NCI-H82 (cell line): ENCODE measurements at regions not wholly inside any gene's neighbourhood (a gene's known extent, or its start where the extent isn't known, plus 50 kb on each side); places are given as distances from the start of the nearest gene placed in this dataset.

Source experiments
- DNase-seq: peaks from one replicate; lab custom pipeline; 2025; lab: John Stamatoyannopoulos, UW

DNA sequence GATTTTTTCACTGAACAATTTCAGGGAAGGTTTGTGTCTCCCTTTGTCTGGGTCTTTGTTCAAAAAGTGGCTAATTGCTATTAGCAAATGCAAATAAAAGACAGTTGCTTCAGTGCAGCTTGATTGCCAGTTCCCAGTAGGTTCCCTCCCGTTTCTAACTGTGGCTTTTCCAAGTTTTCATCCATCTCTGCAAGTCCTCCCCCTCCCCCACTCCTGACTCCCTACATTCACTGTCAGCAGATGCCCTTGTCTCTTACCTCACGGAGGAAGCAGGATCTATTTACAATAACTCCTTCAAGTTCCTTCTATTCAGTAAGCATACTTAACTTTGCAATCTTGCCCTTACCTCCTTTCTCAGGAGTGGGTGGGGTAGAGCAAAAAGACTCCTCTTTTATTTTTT is 55.4 kb upstream of the SCEL start:
- no peak for DNase-seq

DNA sequence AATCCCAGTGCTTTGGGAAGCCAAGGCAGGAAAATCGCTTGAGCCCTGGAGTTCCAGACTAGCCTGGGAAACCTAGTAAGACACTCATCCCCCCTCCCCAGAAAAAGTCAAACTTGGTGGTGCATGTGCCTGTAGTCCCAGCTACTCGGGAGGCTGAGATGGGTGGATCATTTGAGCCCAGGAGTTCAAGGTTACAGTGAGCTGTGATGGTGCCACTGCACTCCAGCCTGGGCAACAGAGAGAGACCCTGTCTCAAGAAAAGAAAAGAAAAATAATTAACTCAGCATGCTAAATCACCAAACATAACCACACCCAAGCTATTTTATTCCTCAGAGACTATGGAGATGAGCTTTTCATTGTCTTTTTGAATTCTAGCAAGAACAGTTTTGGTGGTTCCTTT is 56.2 kb upstream of the SCEL start:
- no peak for DNase-seq

DNA sequence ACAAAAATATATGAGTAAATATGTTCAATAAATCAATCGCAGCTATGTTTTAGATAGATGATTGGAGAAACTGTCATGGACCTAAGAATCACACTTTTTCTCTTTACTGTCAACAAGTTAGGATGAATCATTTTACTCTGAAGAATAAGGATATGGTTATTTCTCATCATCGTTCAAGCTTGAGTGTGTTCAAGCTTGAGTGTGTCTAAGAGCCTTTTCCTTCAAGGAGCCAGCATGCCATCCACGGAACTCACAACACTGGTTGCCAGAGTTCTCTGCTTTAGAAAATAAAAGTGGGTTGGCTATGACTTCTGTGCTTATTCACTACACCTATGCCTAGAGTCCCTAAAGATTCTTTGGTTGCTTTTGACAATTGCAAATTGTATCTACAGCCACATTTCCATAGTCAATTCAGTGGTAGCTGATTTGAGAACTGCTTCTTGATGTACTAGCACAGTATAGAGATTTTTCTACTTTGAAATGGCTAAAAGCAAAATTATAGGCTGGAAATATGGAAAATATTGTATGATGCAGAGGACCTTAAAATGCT is 58.1 kb upstream of the SCEL start:
- no peak for DNase-seq

DNA sequence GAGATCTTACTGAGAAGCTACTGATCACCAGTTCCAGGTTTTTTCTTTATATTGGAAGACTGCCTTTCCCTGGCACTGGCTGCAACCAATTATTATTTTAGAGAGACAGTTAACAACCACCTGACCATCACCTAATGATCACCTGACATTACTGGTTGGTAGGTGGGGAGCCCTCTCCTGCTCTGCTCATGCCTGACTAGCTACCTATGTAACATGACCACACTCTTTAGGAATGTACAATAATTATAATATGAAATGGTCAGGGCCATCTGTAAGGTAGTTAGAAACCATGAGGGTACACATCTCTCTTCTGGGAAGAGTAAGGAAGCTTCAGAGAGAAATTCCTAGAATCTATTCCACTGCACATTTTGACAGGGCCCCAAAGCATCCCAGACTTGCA is 59.0 kb upstream of the SCEL start:
- DNase-seq: no peak

DNA sequence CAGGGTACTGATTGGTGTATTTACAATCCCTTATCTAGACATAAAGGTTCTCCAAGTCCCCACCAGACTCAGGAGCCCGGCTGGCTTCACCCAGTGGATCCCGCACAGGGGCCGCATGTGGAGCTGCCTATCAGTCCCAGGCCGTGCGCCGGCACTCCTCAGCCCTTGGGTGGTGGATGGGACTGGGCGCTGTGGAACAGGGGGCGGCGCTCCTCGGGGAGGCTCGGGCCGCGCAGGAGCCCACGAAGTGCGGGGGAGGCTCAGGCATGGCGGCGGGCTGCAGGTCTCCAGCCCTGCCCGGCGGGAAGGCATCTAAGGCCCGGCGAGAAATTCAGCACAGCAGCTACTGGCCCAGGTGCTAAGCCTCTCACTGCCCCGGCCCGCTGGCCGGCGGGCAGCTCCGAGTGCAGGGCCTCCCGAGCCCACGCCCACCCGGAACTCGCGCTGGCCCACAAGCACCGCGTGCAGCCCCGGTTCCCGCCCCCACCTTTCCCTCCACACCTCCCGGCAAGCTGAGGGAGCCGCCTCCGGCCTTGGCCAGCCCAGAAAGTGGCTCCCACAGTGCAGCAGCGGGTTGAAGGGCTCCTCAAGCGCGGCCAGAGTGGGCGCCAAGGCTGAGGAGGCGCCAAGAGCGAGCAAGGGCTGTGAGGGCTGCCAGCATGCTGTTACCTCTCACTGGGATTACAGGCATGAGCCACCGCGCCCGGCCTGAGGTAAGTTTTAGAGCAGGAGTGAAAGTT is 60.0 kb upstream of the SCEL start:
- DNase-seq: no peak

DNA sequence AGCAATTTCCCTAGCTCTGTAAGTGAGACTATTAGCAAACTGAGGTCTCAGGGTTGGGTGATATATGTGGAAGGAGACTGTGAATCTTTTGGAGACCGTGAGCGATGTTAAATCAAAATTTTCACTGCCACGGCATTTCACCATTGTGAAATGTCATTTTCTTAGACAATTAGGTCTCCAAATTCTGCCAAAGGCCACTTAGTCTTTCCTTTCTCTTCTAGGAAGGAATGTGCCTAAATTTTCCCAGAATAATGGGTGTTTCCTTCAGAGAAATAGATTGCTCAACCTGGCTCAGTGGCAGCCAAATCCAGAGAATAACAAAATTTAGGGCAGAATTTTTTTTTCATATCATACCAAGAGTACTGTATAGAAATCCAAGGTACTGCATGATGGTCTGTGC is 64.5 kb upstream of the SCEL start:
- no peak for DNase-seq

DNA sequence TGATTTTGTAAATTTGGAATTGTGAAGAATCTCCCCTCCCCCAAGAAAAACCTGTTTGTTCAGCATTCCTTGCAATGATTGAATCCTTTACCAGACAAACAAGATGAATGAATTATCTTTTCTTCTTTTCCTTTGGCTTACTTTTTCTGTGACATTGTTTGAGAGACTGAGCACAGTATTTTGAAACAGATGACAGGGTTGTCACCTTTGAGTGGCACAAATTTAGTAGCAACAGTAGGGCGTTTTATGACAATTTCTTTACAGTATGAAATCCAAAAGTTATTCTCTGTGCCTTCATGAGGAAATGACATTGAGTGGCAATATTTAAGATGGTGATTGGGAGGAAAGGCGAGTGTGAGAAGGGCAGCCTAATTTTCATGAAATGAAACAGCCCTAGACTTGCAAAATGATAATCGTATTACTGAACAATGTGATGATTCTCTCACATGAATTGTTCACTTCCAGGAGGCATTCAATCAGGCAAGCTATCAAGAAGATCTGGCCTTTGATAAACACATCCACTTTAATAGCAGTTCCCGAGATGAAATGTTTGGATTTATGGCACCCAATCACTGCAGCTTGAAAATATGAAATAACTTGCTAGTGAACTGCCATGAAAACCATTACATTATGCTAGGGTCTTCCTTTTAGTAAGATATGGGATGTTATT is 68.6 kb upstream of the SCEL start:
- DNase-seq: no peak

DNA sequence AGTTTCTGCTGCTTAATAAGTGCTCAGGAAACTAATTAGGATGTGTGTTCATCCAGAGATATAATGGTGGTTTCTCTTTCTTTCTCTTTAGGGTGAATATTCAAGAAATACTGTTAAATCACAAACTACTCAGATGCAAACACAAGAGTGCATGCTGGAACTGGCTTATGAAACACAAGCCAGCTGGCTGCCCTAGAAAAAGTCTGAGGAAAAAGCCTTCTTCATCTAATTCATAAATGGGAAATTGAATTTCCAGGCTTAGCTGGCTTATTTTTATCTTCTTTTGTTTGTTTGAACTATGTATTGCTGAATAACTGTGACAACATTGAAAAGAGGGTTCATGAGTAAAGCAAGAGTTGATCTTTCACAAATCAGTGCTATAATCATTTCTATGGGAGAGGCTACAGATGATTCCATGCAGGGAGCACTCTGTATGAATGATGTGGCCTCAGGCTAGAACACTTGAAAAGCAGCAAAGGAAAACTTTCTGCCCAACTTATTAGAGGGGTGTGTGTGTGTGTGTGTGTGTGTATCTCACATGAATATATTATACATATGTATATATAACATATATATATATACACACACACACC is 69.8 kb upstream of the SCEL start:
- DNase-seq: no peak

DNA sequence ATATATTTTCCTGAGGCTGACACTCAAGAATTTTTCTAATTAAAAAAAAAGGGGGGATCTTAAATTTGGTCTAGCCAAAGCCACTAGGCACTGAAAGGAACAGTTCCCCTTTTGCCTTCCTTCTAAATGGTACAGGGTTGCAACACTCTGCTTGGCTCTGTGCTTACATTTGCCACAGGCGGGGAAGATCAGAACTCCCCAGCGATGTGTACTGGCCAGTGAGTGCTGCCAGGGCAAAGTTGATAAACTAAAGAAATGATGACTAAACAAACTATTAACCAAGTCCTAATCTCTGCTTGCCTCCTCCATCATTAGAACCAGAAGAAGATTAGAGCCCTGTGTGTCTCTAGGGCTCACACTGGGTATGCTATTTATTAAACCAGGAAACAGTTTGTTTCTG is 75.3 kb upstream of the SCEL start:
- DNase-seq: no peak

DNA sequence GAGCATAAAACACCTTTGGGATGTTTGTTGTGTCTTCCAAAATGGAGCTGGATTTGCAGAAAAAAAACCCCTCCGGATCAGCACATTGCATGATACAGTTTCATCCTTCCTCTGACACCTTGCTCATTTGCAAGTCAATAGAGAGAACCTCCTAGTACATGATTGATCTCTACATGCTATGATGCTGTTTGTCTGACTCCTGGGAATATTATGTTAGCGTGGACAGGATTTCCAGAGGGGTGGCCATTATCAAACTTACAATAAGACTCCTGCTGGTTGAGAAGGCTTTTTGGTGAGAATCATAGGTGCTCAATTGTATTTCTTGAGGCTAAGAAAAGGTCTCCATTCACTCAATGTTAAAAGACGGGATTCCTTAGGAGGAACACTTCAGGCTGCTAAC is 75.9 kb upstream of the SCEL start:
- DNase-seq: no peak

DNA sequence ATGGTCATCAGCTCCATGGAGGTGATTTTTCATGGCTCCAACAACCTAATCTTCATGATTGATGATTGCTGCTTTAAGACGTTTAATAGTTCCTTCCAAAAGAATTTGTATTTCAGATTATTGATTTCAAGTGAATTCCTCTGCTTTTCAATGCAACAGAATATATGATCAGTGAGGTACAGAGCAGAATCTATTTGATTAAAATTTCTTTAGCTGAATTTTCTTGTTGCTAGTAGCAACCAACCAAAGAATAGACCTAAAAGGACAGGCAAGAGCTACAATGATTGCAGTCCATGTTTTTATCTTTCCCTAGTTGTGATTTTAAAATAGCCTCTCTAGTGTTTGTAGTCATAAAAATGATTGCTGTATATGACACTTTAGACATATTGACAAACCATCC is 76.8 kb upstream of the SCEL start:
- DNase-seq: no peak

DNA sequence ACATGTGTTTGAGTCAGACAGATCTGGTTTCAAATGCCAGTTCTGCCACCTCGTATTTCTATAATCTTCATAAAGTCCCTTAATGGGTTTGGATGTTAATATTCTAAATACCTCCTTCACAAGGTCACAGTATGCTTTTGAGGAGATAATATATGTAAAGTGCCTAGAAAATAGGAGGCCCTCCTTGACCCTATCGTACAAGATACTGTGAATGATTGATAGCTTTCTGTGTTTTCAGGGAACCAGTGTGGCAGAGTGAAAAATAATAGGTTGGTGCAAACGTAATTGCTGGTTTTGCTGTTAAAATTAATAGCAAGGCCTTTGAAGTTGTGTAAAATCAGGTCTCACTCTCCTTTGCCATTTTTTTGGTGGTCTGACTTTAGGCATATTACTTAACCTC is 77.5 kb upstream of the SCEL start:
- DNase-seq: peak; percentile 35

DNA sequence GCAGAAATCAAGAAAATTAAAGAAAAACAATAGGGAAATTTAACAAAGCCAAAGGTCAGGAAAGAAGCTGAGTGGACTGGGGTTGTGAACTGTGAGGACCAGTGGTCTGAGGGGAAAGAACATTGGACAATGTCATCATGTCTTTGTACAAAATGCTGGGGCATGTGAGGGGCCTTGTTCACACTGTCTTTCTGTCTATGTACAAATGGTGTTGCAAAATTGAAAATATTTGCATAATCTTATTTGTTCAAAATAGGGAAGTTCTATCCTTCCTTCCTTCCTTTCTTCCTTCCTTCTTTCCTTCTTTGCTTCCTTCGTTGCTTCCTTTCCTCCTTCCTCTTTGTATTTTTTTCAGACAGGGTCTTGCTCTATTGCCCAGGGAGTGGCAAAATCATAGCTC is 79.2 kb upstream of the SCEL start:
- DNase-seq: no peak

DNA sequence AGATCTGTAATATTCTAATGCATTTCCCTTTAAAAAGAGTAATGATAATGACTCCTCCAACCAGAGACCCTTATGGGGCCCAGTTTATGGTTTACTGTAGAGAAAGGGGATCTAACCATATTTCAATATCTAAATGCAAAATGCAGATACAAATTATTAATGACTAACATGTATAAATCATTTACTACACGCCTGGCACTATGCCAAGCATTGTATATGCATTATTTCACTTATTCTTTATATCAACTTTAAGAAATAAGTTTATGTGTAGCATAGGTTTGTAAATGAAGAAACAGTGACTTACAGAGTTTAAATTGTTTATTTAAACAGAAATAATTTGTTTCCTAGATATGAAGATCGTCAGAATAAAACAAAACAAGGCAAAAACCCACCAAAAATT is 86.2 kb upstream of the SCEL start:
- no peak for DNase-seq

DNA sequence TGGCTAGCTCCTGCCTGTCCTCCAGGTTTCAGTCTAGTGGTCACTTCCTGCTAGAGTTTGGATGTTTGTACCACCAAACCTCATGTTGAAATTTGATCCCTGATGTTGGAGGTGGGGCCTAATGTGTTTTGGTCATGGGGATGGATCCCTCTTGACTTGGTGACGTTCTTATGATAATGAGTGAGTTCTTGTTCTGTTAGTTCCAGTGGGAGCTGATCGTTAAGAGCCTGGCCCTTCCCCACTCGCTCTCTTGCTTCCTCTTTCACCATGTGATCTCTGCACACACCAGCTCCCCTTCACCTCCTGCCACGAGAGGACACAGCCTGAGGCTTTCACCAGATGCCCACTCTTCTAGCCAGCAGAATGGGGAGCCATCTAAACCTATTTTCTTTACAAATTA is 86.8 kb upstream of the SCEL start:
- no peak for DNase-seq

DNA sequence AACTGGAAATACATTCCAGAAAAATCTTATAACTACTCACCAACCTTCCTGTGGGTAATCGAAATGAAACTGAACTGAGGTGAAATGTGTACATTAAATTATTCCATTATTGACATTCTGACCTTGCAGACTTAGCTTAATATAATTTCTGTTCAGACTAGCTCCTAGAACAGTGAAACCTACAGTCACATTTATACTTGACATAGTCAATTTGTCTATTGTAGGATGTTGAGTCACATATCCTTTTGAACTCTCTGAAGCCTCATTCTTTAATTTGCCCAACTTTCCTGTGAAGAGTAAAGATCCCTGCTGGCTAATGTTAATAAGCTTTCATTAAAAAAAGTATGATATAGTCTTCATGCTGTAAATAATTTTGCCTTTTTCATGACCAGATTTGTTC is 92.0 kb upstream of the SCEL start:
- no peak for DNase-seq

DNA sequence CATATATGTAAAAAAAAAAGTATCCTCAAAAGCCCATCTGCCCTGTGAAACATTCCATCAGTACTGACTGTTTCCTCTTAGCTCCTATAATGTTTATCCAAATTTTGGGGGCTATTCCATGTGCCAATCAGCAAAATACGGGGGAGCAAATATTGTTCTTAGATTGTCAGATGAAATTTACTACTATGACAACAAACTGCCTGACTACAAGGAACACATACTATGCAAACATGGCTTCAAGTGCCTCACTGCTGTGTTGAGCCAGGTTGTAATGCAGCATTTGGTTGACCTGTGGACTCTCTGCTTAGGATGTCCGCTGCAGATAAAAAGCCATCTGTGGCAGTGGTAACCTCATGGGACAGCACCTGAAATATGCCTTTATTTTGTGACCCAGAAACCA is 98.2 kb upstream of the SCEL start:
- DNase-seq: no peak

DNA sequence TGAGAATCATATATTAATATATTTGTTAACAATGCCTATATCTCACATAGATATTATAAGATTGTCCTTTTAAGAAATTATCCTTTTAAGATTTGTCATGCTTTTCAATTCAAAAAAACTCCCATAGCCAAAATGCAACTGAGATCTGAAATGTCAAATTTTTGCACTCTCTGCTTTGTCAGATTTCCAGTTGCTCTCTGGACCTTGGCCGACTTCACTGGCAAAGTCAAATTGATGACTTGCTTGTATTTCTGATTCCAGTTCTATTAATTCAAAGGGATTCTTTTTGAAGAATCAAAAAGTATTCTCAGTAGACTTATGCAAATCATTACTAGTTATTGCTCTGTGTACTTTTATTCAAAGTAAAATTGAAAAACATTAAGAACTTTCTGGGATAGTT is 101.2 kb upstream of the SCEL start:
- DNase-seq: no peak

DNA sequence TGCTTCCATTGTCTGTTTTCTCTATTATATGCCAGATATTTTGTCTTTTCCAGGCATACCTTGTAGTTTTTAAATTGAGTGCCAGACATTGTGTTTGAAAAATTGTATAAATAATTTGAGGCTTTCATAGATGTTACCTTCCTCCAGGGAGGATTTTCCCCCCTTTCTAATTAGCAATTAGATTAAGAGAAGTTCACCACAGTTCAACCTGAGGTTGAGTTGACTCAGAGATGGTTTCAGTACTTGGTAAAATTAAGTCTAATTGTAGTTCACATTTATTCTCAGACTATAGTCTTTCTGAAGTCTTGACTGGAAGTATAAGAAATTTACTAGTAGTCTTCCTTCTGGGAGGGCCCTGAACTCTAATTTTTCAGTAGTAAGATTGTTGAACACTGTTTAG is 104.1 kb upstream of the SCEL start:
- no peak for DNase-seq

DNA sequence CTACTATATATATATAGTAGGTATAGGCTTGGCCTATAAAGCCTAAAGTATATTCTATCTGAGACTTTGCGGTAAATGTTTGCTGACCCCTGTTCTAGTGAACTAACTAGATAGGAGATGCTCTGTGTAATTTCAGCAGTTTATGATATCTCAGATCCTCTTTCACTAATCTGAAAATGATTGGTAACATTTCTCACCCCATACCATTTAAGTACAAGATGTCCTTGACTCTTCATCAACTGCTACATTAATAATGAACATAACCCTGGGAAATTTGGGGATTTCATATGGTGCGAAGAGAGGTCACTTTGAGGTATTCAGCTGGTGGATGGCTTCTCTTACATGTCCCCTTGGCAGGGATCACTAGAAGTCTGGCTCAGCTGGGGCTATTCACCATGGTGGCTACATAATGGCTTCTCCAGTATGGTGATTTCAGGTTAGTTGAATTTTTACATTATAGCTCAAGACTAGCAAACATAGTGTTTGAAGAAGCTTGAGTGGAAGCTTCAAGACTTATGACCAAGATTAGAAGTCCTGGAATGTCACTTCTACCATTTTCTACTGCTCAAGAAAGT is 103.6 kb upstream of the MYCBP2 start:
- no peak for DNase-seq

DNA sequence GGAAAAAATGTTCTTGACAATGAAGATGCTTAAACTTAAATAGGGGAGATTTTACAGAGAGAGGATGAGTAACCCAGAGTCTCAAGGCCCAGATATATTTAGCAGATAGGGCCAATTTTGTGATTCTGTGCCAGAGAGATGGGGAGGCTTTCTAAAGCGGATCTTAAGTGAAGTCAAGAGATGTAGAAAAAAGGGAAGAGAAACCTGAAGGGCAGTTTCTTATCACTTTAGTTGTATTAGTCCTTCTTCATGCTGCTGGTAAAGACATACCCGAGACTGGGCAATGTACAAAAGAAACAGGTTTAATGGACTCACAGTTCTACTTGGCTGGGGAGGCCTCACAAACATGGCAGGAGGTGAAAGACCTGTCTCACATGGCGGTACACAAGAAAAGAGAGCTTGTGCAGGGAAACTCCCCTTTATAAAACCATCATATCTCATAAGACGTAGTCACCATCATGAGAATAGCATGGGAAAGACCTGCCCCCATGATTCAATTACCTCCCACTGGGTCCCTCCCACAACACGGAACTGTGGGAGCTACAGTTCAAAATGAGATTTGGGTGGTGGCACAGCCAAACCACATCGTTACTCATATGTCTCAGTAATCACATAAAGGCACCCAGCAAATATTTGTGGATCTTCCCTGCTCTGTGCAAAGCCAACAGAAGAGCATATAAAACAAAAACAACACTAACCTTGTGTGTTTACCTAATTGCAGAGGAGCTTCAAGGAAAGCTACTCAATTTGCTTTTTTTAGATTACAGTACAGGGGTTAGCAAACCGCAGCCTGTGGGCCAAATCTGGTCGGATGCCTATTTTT is 102.6 kb upstream of the MYCBP2 start:
- no peak for DNase-seq

DNA sequence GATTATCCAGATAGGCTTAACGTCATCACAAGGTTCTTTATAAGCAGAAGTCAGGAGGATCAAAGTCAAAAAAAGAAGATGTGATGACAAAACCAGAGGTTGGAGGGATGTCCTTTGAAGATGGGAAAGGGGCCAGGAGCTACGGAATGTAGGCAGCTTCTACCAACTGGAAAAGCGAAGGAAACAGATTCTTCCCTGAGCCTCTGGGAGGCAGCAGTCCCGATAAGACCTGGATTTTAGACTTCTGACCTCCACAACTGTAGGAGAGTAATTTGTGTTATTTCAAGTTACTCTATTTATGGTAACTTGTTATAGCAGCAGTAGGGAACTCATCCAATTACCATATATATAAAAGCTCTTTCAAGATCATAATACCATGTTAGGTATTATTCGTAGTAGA is 98.8 kb upstream of the MYCBP2 start:
- peak; percentile 86 for DNase-seq
